SU-DHL-6 (cell line): ENCODE measurements at regions not wholly inside any gene's neighbourhood (a gene's known extent, or its start where the extent isn't known, plus 50 kb on each side); places are given as distances from the start of the nearest gene placed in this dataset.

Source experiments
- H2AFZ ChIP-seq: fragments of 200-600 bp; sonication (generic); 2 replicates; pipeline ENCODE4 v1.6.1; 2014; ENCODE audit warnings: low read depth, mild to moderate bottlenecking, moderate library complexity, mixed read lengths, antibody characterized with exemption, low read length; ENCODE audit not compliant: severe bottlenecking
- H3F3A ChIP-seq: fragments of 200-600 bp; shearing (Covaris generic); 2 replicates; pipeline ENCODE4 v1.6.0; 2016; ENCODE audit warnings: antibody characterized with exemption, mild to moderate bottlenecking; ENCODE audit not compliant: insufficient read depth
- H3K27ac ChIP-seq: fragments of 200-600 bp; sonication (generic); 2 replicates; pipeline ENCODE4 v1.5.1; 2016; ENCODE audit warnings: low read depth, mild to moderate bottlenecking, low read length, moderate library complexity, mixed read lengths
- H3K27me3 ChIP-seq: fragments of 200-600 bp; sonication (generic), shearing (Covaris generic); 2 replicates; pipeline ENCODE4 v1.6.0; 2014; ENCODE audit warnings: mild to moderate bottlenecking, low read length
- H3K36me3 ChIP-seq: fragments of 200-600 bp; sonication (generic); 2 replicates; pipeline ENCODE4 v1.6.1; 2014; ENCODE audit warnings: mild to moderate bottlenecking, low read length, mixed read lengths
- H3K4me2 ChIP-seq: fragments of 300-600, 200-600 bp; shearing (Covaris generic), sonication (generic); 2 replicates; pipeline ENCODE4 v1.6.0; 2014; ENCODE audit warnings: low read length, low read depth, mild to moderate bottlenecking; ENCODE audit not compliant: poor library complexity, severe bottlenecking
- H3K4me3 ChIP-seq: fragments of 200-600 bp; sonication (generic); 2 replicates; pipeline ENCODE4 v1.5.1; 2014; ENCODE audit warnings: antibody characterized with exemption, low read length, mild to moderate bottlenecking, mixed read lengths; ENCODE audit not compliant: insufficient read depth, poor library complexity, severe bottlenecking
- H3K79me2 ChIP-seq: fragments of 200-600 bp; sonication (generic); 2 replicates; pipeline ENCODE4 v1.6.1; 2014; ENCODE audit warnings: mild to moderate bottlenecking, low read length, moderate library complexity; ENCODE audit not compliant: insufficient read depth
- H3K9ac ChIP-seq: fragments of 200-600 bp; sonication (generic); 2 replicates; pipeline ENCODE4 v1.7.0; 2014; ENCODE audit warnings: mild to moderate bottlenecking, low read length
- H3K9me2 ChIP-seq: fragments of 200-600 bp; sonication (generic); replicated peaks from 2 replicates; pipeline ENCODE4 v1.6.1; 2014; ENCODE audit warnings: low read length; ENCODE audit not compliant: insufficient read depth
- H3K9me3 ChIP-seq: fragments of 200-600 bp; sonication (generic); 2 replicates; pipeline ENCODE4 v1.6.1; 2014; ENCODE audit warnings: low read length, mixed read lengths; ENCODE audit not compliant: insufficient read depth
- H4K20me1 ChIP-seq: fragments of 200-600 bp; sonication (generic); 2 replicates; pipeline ENCODE4 v1.6.1; 2014; ENCODE audit warnings: low read depth, mild to moderate bottlenecking, antibody characterized with exemption, low read length, moderate library complexity, mixed read lengths
- CTCF ChIP-seq: fragments of 200-600 bp; sonication (generic); IDR thresholded peaks from one replicate; pipeline ENCODE4 v1.5.1; 2017; ENCODE audit warnings: antibody characterized with exemption, mild to moderate bottlenecking, low read length, moderate library complexity; ENCODE audit not compliant: insufficient read depth, poor library complexity, severe bottlenecking
- EZH2phosphoT487 ChIP-seq: fragments of 200-600 bp; sonication (generic), shearing (Covaris generic); conservative IDR thresholded peaks from 2 replicates; pipeline ENCODE4 v1.6.1; 2018; ENCODE audit warnings: mild to moderate bottlenecking, antibody characterized with exemption, low read length, moderate library complexity, mixed read lengths

GRCh38 chr4:28228561-28229491, 1368.2 kb downstream of the STIM2 start:
- H3K9me3 ChIP-seq = no peaks in the 10 kb centered on the region
- H3K9ac ChIP-seq = no peak overlapping the region
- no peak overlapping the region for H3K4me3 ChIP-seq
- H2AFZ ChIP-seq = no peak overlapping the region
- no peaks in the 10 kb centered on the region for H3K79me2 ChIP-seq
- H3F3A ChIP-seq = no peaks in the 10 kb centered on the region
- no peaks in the 10 kb centered on the region for H4K20me1 ChIP-seq
- TF ChIP-seq CTCF (no peak), EZH2phosphoT487 (no peak)
- H3K27ac ChIP-seq = no peak overlapping the region
- H3K27me3 ChIP-seq = no peaks in the 10 kb centered on the region
- H3K4me2 ChIP-seq = no peak overlapping the region
- H3K36me3 ChIP-seq = no peaks in the 10 kb centered on the region
- H3K9me2 ChIP-seq = no peaks in the 10 kb centered on the region

GRCh38 chr4:28232376-28232775, 1371.7 kb downstream of the STIM2 start:
- no peaks in the 10 kb centered on the region for H3K9me2 ChIP-seq
- no peaks in the 10 kb centered on the region for H3F3A ChIP-seq

GRCh38 chr4:28232951-28233350, 1372.3 kb downstream of the STIM2 start:
- no peak for TF ChIP-seq EZH2phosphoT487
- no peak for TF ChIP-seq CTCF
- Histone ChIP-seq H3K27me3 (no peaks in the 10 kb centered on the region), H4K20me1 (no peaks in the 10 kb centered on the region), H3K4me3 (no peak overlapping the region), H3K4me2 (no peak overlapping the region), H3K9me3 (no peaks in the 10 kb centered on the region), H3K9ac (no peak overlapping the region), H3K9me2 (no peaks in the 10 kb centered on the region), H3K27ac (no peak overlapping the region), H2AFZ (no peak overlapping the region), H3K79me2 (no peaks in the 10 kb centered on the region), H3K36me3 (no peaks in the 10 kb centered on the region), H3F3A (no peaks in the 10 kb centered on the region)

More at GRCh38 chr4:28232376-28232775, 1371.7 kb downstream of the STIM2 start:
- Histone ChIP-seq H3K36me3 (no peaks in the 10 kb centered on the region), H3K4me3 (no peak overlapping the region), H4K20me1 (no peaks in the 10 kb centered on the region), H3K79me2 (no peaks in the 10 kb centered on the region), H3K27ac (no peak overlapping the region), H2AFZ (no peak overlapping the region), H3K9ac (no peak overlapping the region), H3K4me2 (no peak overlapping the region), H3K27me3 (no peaks in the 10 kb centered on the region), H3K9me3 (no peaks in the 10 kb centered on the region)
- TF ChIP-seq CTCF (no peak), EZH2phosphoT487 (no peak)
